H9 (cell line): ENCODE measurements at regions not wholly inside any gene's neighbourhood (a gene's known extent, or its start where the extent isn't known, plus 50 kb on each side); places are given as distances from the start of the nearest gene placed in this dataset.

Source experiments
- DNase-seq: peaks from one replicate; pipeline ENCODE4 v3.0.0-alpha.2; 2017
- H2AFZ ChIP-seq: one replicate; pipeline ENCODE4 v1.6.1; 2013; ENCODE audit warnings: mild to moderate bottlenecking, low read length, control low read depth, moderate library complexity
- H2AK5ac ChIP-seq: 2 replicates; pipeline ENCODE4 v1.6.1; 2013; ENCODE audit warnings: low read length, control low read depth, mixed read lengths; ENCODE audit not compliant: insufficient read length
- H2BK120ac ChIP-seq: one replicate; pipeline ENCODE4 v1.6.1; 2013; ENCODE audit warnings: low read depth, mild to moderate bottlenecking, low read length, control low read depth, inconsistent platforms; ENCODE audit not compliant: poor library complexity, severe bottlenecking
- H2BK12ac ChIP-seq: 2 replicates; pipeline ENCODE4 v1.6.1; 2013; ENCODE audit warnings: low read length, control low read depth, mixed read lengths, low read depth; ENCODE audit not compliant: insufficient read length
- H2BK15ac ChIP-seq: 2 replicates; pipeline ENCODE4 v1.6.1; 2013; ENCODE audit warnings: low read depth, low read length, control low read depth
- H2BK20ac ChIP-seq: one replicate; pipeline ENCODE4 v1.6.1; 2013; ENCODE audit warnings: low read depth, mild to moderate bottlenecking, low read length, control low read depth, inconsistent platforms; ENCODE audit not compliant: poor library complexity, severe bottlenecking
- H2BK5ac ChIP-seq: 2 replicates; pipeline ENCODE4 v1.6.1; 2013; ENCODE audit warnings: low read length, control low read depth, mixed read lengths; ENCODE audit not compliant: insufficient read length
- H3K14ac ChIP-seq: 2 replicates; pipeline ENCODE4 v1.6.1; 2013; ENCODE audit warnings: low read length, control low read depth; ENCODE audit not compliant: insufficient read depth
- H3K18ac ChIP-seq: 2 replicates; pipeline ENCODE4 v1.6.1; 2013; ENCODE audit warnings: low read depth, mild to moderate bottlenecking, mixed read lengths, low read length, control low read depth; ENCODE audit not compliant: insufficient read length
- H3K23ac ChIP-seq: 2 replicates; pipeline ENCODE4 v1.6.1; 2013; ENCODE audit warnings: low read length, control low read depth, mixed read lengths, low read depth; ENCODE audit not compliant: insufficient read length
- H3K23me2 ChIP-seq: 2 replicates; pipeline ENCODE4 v1.6.1; 2013; ENCODE audit warnings: low read depth, mild to moderate bottlenecking, mixed read lengths, low read length, control low read depth; ENCODE audit not compliant: insufficient read length, poor library complexity, severe bottlenecking
- H3K27ac ChIP-seq: 2 replicates; pipeline ENCODE4 v1.5.1; 2013; ENCODE audit warnings: low read length, control low read depth, mixed read lengths, low read depth; ENCODE audit not compliant: insufficient read length
- H3K27me3 ChIP-seq: 2 replicates; pipeline ENCODE4 v1.6.1; 2013; ENCODE audit warnings: low read length, control low read depth, inconsistent platforms; ENCODE audit not compliant: insufficient read depth
- H3K4ac ChIP-seq: 2 replicates; pipeline ENCODE4 v1.6.1; 2013; ENCODE audit warnings: low read depth, mild to moderate bottlenecking, control low read depth, inconsistent platforms, low read length, moderate library complexity
- H3K4me1 ChIP-seq: 2 replicates; pipeline ENCODE4 v1.6.1; 2013; ENCODE audit warnings: low read length, control low read depth, inconsistent platforms; ENCODE audit not compliant: insufficient read depth
- H3K4me2 ChIP-seq: 2 replicates; pipeline ENCODE4 v1.6.1; 2013; ENCODE audit warnings: low read length, control low read depth, mixed read lengths; ENCODE audit not compliant: insufficient read length, insufficient read depth
- H3K56ac ChIP-seq: 2 replicates; pipeline ENCODE4 v1.6.1; 2013; ENCODE audit warnings: low read depth, mild to moderate bottlenecking, mixed read lengths, low read length, control low read depth; ENCODE audit not compliant: insufficient read length
- H3K79me1 ChIP-seq: 2 replicates; pipeline ENCODE4 v1.6.1; 2013; ENCODE audit warnings: low read depth, mild to moderate bottlenecking, moderate library complexity, low read length, control low read depth, inconsistent platforms; ENCODE audit not compliant: insufficient read depth, poor library complexity, severe bottlenecking
- H3K79me2 ChIP-seq: 2 replicates; pipeline ENCODE4 v1.6.1; 2013; ENCODE audit warnings: low read length, control low read depth, inconsistent platforms; ENCODE audit not compliant: insufficient read depth
- H3K9ac ChIP-seq: 2 replicates; pipeline ENCODE4 v1.6.1; 2013; ENCODE audit warnings: low read length, control low read depth, mixed read lengths; ENCODE audit not compliant: insufficient read length; ENCODE audit errors: extremely low read depth
- H3K9me3 ChIP-seq: one replicate; pipeline ENCODE4 v1.6.1; 2013; ENCODE audit warnings: low read depth, low read length, inconsistent platforms; ENCODE audit not compliant: control insufficient read depth
- H3T11ph ChIP-seq: one replicate; pipeline ENCODE4 v1.6.1; 2013; ENCODE audit warnings: mild to moderate bottlenecking, low read length, control low read depth, inconsistent platforms
- H4K20me1 ChIP-seq: one replicate; pipeline ENCODE4 v1.6.1; 2013; ENCODE audit not compliant: control insufficient read depth, insufficient read length, insufficient read depth
- H4K5ac ChIP-seq: 2 replicates; pipeline ENCODE4 v1.6.1; 2013; ENCODE audit warnings: low read depth, mild to moderate bottlenecking, mixed read lengths, low read length, control low read depth; ENCODE audit not compliant: insufficient read length
- H4K8ac ChIP-seq: replicated peaks from 2 replicates; pipeline ENCODE4 v1.6.1; 2013; ENCODE audit warnings: low read length, control low read depth, mixed read lengths, low read depth; ENCODE audit not compliant: insufficient read length
- H4K91ac ChIP-seq: 2 replicates; pipeline ENCODE4 v1.6.1; 2013; ENCODE audit warnings: low read depth, mild to moderate bottlenecking, moderate library complexity, mixed read lengths, low read length, control low read depth; ENCODE audit not compliant: insufficient read length
- H3K27ac Mint-ChIP-seq, 3 experiments: 2 replicates in 2 of 3; 3 replicates in 1 of 3; pipeline ENCODE4 v1.8.0; 2020 to 2021; ENCODE audit warnings: mixed read lengths in 3 of 3, mild to moderate bottlenecking in 1 of 3, moderate library complexity in 1 of 3
- H3K27me3 Mint-ChIP-seq: 2 replicates; pipeline ENCODE4 v1.8.0; 2021; ENCODE audit warnings: low read depth, mild to moderate bottlenecking, moderate library complexity, mixed read lengths
- H3K36me3 Mint-ChIP-seq, 3 experiments: 2 replicates in 2 of 3; 3 replicates in 1 of 3; pipeline ENCODE4 v1.8.0; 2020 to 2021; ENCODE audit warnings: low read depth in 3 of 3, mixed read lengths in 3 of 3; ENCODE audit not compliant: insufficient read depth in 1 of 3
- H3K4me1 Mint-ChIP-seq, 2 experiments: 2 replicates each; pipeline ENCODE4 v1.8.0; 2020; ENCODE audit warnings: mixed read lengths in 2 of 2
- H3K4me3 Mint-ChIP-seq, 2 experiments: 2 replicates in 1 of 2; 3 replicates in 1 of 2; pipeline ENCODE4 v1.8.0; 2020 to 2021; ENCODE audit warnings: mild to moderate bottlenecking in 2 of 2, mixed read lengths in 2 of 2, moderate library complexity in 1 of 2
- H3K9me3 Mint-ChIP-seq, 2 experiments: 2 replicates in 1 of 2; 3 replicates in 1 of 2; pipeline ENCODE4 v1.8.0; 2020; ENCODE audit warnings: mild to moderate bottlenecking in 2 of 2, mixed read lengths in 2 of 2, moderate library complexity in 1 of 2
- WGBS: extraction: QIAGEN DNeasy Blood & Tissue Kit; methylation state at CpG from one replicate; pipeline ENCODE4 v1.1.7; 2013; ENCODE audit warnings: missing lambda C conversion rate, low lambda C conversion rate, mixed read lengths; ENCODE audit not compliant: insufficient read length; ENCODE audit errors: extremely low coverage; 5-methylcytosine and 5-hydroxymethylcytosine counted together
- TF ChIP-seq, protein P1 (sequence below): fragments of 200-600 bp; sonication (generic); conservative IDR thresholded peaks from 3 replicates; pipeline ENCODE4 v1.8.0; 2021; ENCODE audit warnings: antibody characterized with exemption, mild to moderate bottlenecking

DNA sequence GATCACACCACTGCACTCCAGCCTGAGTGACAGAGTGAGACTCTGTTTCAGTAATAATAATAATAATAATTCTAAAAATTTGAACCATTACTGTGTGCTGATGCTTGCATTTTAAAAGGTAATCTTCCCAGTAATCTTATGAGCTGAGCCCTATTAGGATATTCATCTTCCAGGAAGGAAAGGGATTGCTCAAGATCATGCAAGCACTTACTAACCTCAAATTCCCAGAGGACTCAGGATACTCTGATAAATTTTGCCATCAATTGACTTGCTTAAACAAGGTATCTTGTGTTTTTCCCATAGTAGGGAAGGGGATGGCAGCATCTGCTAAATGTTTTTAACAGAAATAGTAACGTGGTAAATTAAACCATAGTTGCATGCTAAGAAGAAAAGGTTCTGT lies 176.4 kb upstream of the MRPS30 start:
- no peak overlapping the region for H2BK15ac ChIP-seq
- H3K27me3 ChIP-seq: no peaks in the 10 kb centered on the region
- no peak overlapping the region for H3K23ac ChIP-seq
- H3K4me2 ChIP-seq: no peak overlapping the region
- H4K8ac ChIP-seq: no peak overlapping the region
- H3K4me1 ChIP-seq: no peaks in the 10 kb centered on the region
- no peak overlapping the region for H2BK20ac ChIP-seq
- H3K14ac ChIP-seq: no peak overlapping the region
- H3K18ac ChIP-seq: no peak overlapping the region
- H3K79me2 ChIP-seq: no peaks in the 10 kb centered on the region
- peaks cover 42% of the 10 kb centered on the region for H3K27me3 Mint-ChIP-seq
- H4K20me1 ChIP-seq: no peaks in the 10 kb centered on the region
- no peak overlapping the region for H3T11ph ChIP-seq
- no peaks in the 10 kb centered on the region for H3K23me2 ChIP-seq
- no peak for DNase-seq
- no peak overlapping the region for H3K27ac ChIP-seq
- no peak overlapping the region for H4K91ac ChIP-seq
- H3K27ac Mint-ChIP-seq: no peak overlapping the region
- no peaks in the 10 kb centered on the region for H3K9me3 ChIP-seq
- H3K4me3 Mint-ChIP-seq: no peak overlapping the region
- H2BK5ac ChIP-seq: no peak overlapping the region
- H3K36me3 Mint-ChIP-seq: no peaks in the 10 kb centered on the region
- no peaks in the 10 kb centered on the region for H3K9me3 Mint-ChIP-seq
- H2BK12ac ChIP-seq: no peak overlapping the region
- H3K4ac ChIP-seq: no peak overlapping the region
- TF ChIP-seq, protein P1, sequence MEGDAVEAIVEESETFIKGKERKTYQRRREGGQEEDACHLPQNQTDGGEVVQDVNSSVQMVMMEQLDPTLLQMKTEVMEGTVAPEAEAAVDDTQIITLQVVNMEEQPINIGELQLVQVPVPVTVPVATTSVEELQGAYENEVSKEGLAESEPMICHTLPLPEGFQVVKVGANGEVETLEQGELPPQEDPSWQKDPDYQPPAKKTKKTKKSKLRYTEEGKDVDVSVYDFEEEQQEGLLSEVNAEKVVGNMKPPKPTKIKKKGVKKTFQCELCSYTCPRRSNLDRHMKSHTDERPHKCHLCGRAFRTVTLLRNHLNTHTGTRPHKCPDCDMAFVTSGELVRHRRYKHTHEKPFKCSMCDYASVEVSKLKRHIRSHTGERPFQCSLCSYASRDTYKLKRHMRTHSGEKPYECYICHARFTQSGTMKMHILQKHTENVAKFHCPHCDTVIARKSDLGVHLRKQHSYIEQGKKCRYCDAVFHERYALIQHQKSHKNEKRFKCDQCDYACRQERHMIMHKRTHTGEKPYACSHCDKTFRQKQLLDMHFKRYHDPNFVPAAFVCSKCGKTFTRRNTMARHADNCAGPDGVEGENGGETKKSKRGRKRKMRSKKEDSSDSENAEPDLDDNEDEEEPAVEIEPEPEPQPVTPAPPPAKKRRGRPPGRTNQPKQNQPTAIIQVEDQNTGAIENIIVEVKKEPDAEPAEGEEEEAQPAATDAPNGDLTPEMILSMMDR: no peak
- no peak overlapping the region for H2AK5ac ChIP-seq
- no peak overlapping the region for H3K56ac ChIP-seq
- H3K9ac ChIP-seq: no peak overlapping the region
- no peak overlapping the region for H4K5ac ChIP-seq
- no CpG with 5 or more reads among the region's 1 CpG for WGBS
- no peaks in the 10 kb centered on the region for H3K4me1 Mint-ChIP-seq
- no peaks in the 10 kb centered on the region for H3K79me1 ChIP-seq
- no peak overlapping the region for H2AFZ ChIP-seq
- H2BK120ac ChIP-seq: no peak overlapping the region
